Mucosa of descending colon (tissue), 3 donors: ENCODE measurements at regions not wholly inside any gene's neighbourhood (a gene's known extent, or its start where the extent isn't known, plus 50 kb on each side); places are given as distances from the start of the nearest gene placed in this dataset.
"Not testable (repeated sequence)": the region's sequence is repeated elsewhere in the genome, so short reads cannot be mapped to it uniquely, and the experiment has no call there.

Experiments used
- ATAC-seq: fragments of 200-7000 bp; cut with Tn5 transposase; one replicate; pipeline ENCODE4 v1.9.1; 2020; ENCODE audit warnings: mild to moderate bottlenecking, moderate library complexity
- DNase-seq, 3 donors: peaks; one replicate each; pipeline ENCODE4 v3.0.0-alpha.2; 2020
- H3K36me3 ChIP-seq: fragments of 200-600 bp; one replicate; pipeline ENCODE4 v1.8.0; 2021; ENCODE audit warnings: low read depth, mild to moderate bottlenecking
- H3K4me1 ChIP-seq: fragments of 200-600 bp; one replicate; pipeline ENCODE4 v1.8.0; 2021; ENCODE audit warnings: low read depth, mild to moderate bottlenecking
- H3K4me3 ChIP-seq: fragments of 200-600 bp; one replicate; pipeline ENCODE4 v1.8.0; 2021; ENCODE audit warnings: mild to moderate bottlenecking
- H3K9me3 ChIP-seq: fragments of 200-600 bp; one replicate; pipeline ENCODE4 v1.8.0; 2021; ENCODE audit warnings: mild to moderate bottlenecking
- intact Hi-C, 2 donors: fragments of 100-400 bp; cut with DNase I in 1 of 2; cut with micrococcal nuclease in 1 of 2; formaldehyde crosslinking; loops; one replicate each; pipeline versions ENCODE4 v1.11.0 to v1.11.1; 2022; cut with DNase I, micrococcal nuclease
- TF ChIP-seq, protein P1 (sequence below): fragments of 200-600 bp; IDR thresholded peaks from one replicate; pipeline ENCODE4 v1.8.0; 2022; ENCODE audit warnings: antibody characterized with exemption, mild to moderate bottlenecking
- donor health status: DM: no; HTN: no; CAD: no; lungs with moderate emphysema.
- donor health status: DM: no; HTN: no; CAD: no.
- donor health status: DM: no; HTN: yes; CAD: no.

DNA sequence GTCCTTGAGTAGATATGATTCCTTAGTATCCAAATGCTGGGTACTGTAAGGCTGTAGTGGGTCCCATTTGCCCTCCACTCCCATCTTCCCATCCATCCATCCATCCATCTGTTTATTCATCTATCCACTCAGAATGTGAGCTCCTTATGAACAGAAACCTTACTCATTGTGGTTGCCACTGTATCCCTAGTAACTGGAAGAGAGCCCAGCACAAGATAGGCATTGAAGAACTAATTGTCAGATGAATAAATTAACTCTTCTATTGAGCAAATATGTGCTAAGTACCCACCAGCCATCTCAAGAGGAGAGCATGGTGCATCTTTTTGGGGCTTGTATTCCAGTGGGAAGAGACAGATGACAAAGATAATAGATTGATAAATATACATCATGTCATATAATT lies 86.4 kb upstream of the SEZ6L start:
- TF ChIP-seq, protein P1, sequence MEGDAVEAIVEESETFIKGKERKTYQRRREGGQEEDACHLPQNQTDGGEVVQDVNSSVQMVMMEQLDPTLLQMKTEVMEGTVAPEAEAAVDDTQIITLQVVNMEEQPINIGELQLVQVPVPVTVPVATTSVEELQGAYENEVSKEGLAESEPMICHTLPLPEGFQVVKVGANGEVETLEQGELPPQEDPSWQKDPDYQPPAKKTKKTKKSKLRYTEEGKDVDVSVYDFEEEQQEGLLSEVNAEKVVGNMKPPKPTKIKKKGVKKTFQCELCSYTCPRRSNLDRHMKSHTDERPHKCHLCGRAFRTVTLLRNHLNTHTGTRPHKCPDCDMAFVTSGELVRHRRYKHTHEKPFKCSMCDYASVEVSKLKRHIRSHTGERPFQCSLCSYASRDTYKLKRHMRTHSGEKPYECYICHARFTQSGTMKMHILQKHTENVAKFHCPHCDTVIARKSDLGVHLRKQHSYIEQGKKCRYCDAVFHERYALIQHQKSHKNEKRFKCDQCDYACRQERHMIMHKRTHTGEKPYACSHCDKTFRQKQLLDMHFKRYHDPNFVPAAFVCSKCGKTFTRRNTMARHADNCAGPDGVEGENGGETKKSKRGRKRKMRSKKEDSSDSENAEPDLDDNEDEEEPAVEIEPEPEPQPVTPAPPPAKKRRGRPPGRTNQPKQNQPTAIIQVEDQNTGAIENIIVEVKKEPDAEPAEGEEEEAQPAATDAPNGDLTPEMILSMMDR: no peak
- intact Hi-C loops: no loop called here
- Histone ChIP-seq H3K36me3 (no peaks in the 10 kb centered on the region), H3K9me3 (no peaks in the 10 kb centered on the region), H3K4me3 (no peak overlapping the region), H3K4me1 (no peaks in the 10 kb centered on the region)
- DNase-seq (no peak), ATAC-seq (no peak)

DNA sequence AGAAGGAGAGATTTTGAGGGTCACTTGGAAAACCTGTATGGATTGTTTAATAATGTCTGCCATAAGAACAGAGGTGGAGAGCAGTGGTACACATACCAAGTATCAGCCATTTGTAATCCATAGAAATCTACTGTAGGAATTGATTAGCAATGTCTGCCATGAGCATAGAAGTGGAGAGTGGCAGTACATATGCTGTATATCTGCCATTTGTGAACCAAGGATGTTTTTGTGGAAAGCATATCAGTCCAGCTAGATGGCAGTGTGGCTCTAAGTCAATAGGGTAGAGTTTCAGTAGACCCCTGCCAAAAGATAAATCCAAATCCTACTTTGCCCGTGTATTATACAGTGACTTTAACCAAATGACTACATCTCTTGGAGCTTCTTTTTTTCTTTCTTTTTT lies 82.9 kb upstream of the SEZ6L start:
- no peaks in the 10 kb centered on the region for H3K36me3 ChIP-seq
- no peaks in the 10 kb centered on the region for H3K9me3 ChIP-seq
- no peaks in the 10 kb centered on the region for H3K4me1 ChIP-seq
- H3K4me3 ChIP-seq: no peak overlapping the region
- intact Hi-C loops: no loop called here
- ATAC-seq: no peak
- TF ChIP-seq, protein P1: no peak
- DNase-seq: no peak

DNA sequence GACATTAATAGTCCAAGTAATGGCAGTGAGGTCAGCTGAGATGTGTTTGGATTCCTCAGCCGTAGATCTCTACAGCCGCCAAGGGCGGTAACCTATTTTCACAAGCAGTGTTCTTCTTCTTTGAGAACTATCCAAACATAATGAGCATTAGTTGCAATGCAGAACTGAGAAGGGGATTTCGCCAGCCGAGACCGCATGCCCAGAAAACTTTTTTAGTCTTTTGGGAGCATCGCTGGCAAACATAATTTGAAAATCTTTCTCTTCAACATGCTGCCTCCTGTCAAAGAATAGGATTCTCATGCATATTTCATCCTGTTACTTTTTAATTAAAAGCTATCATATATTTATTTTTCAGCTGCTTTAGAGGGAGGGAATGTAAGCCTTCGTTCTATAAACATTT lies 81.4 kb upstream of the SEZ6L start:
- TF ChIP-seq, protein P1: no peak
- no peaks in the 10 kb centered on the region for H3K9me3 ChIP-seq
- no peaks in the 10 kb centered on the region for H3K4me1 ChIP-seq
- intact Hi-C loops: no loop called here
- ATAC-seq (no peak), DNase-seq (no peak)
- H3K4me3 ChIP-seq: no peak overlapping the region
- no peaks in the 10 kb centered on the region for H3K36me3 ChIP-seq

DNA sequence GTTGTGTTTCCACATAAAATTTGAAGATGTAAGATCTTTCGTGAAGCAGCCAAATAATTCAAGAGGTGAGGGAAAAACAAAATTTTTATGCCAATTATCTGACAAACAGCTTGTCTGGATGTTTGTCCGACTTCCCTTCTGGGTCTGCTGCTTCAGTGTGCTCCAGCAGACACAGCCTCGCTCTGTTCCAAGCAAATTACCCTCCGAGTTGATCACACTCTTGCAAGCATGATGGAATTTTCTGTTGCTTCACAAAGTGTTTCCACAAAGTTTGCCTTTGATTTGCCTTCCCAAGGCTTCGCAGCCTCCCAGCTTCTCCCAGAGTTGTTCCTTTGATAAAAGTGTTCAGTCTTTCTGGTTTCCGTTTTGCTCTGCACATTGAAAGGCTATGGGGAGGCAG lies 78.4 kb upstream of the SEZ6L start:
- no peak for DNase-seq
- no peaks in the 10 kb centered on the region for H3K9me3 ChIP-seq
- intact Hi-C loops: no loop called here

DNA sequence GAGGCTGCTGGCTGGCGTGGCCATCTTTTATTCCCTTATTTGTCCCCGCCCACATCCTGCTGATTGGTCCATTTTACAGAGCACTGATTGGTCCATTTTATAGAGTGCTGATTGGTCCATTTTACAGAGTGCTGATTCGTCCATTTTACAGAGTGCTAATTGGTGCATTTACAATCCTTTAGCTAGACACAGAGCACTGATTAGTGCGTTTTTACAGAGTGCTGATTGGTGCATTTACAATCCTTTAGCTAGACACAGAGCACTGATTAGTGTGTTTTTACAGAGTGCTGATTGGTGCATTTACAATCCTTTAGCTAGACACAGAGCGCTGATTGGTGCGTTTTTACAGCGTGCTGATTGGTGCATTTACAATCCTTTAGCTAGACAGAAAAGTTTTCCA lies 74.8 kb upstream of the SEZ6L start:
- H3K4me1 ChIP-seq, DNase-seq, H3K9me3 ChIP-seq, H3K4me3 ChIP-seq, intact Hi-C loops, ATAC-seq, H3K36me3 ChIP-seq: not testable (repeated sequence)

More for the DNA sequence above, 78.4 kb upstream of the SEZ6L start:
- ATAC-seq: no peak
- TF ChIP-seq, protein P1: no peak
- Histone ChIP-seq H3K4me1 (no peaks in the 10 kb centered on the region), H3K4me3 (no peak overlapping the region), H3K36me3 (no peaks in the 10 kb centered on the region)

DNA sequence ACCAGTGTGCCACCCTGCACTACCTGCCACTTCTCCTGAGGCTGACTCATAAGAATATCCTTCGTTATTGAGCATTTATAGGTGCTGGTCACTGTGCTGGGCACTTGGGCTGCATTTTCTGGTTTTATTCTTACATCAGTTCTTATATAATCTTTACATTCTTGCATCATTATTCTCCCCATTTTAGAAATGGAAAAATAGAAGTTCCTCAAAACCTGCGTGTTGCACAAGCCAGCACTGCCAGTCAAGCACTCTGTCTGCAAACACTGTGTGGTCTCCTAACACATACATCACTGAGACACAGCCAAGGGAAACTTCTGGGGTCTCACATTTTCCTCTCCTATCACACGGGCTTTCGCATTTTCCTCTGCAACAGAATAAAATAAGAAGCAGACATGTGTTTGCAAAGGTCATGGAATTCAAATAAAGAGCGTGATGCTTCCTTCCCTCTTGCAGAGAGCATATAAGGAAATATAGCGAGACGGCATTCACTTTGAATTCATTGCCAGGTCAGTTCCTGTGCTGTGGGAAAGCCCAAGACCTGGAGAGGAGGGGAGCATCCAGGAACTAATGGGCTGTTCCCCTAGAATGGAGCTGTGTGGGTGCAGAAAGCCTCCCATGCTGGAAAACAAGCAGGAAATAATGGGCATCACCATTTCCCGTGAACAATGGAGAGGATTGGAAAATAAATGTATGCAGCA lies 73.9 kb upstream of the SEZ6L start:
- no peaks in the 10 kb centered on the region for H3K36me3 ChIP-seq
- TF ChIP-seq, protein P1: no peak
- H3K9me3 ChIP-seq: no peaks in the 10 kb centered on the region
- no peaks in the 10 kb centered on the region for H3K4me1 ChIP-seq
- H3K4me3 ChIP-seq: no peak overlapping the region
- intact Hi-C loops: no loop called here
- DNase-seq (peak in 1 of 3 donors; percentile 2), ATAC-seq (peak; percentile 72)
